Nephron progenitor cell (in vitro differentiated cells): ENCODE measurements at regions not wholly inside any gene's neighbourhood (a gene's known extent, or its start where the extent isn't known, plus 50 kb on each side); places are given as distances from the start of the nearest gene placed in this dataset.
A peak's percentile ranks its signal among the peaks of the same experiment; 100 is the strongest.

Experiments used
- DNase-seq: peaks from one replicate; pipeline ENCODE4 v3.0.0; 2021
- H3K27ac Mint-ChIP-seq: 2 replicates; pipeline ENCODE4 v1.8.0; 2021; ENCODE audit warnings: mild to moderate bottlenecking, moderate library complexity, mixed read lengths
- H3K27me3 Mint-ChIP-seq: 2 replicates; pipeline ENCODE4 v1.8.0; 2021; ENCODE audit warnings: mild to moderate bottlenecking, low read depth, mixed read lengths; ENCODE audit not compliant: poor library complexity
- H3K36me3 Mint-ChIP-seq: 2 replicates; pipeline ENCODE4 v1.8.0; 2021; ENCODE audit warnings: low read depth, mixed read lengths
- H3K4me1 Mint-ChIP-seq: 2 replicates; pipeline ENCODE4 v1.8.0; 2021; ENCODE audit warnings: mixed read lengths
- H3K4me3 Mint-ChIP-seq: 2 replicates; pipeline ENCODE4 v1.8.0; 2021; ENCODE audit warnings: mild to moderate bottlenecking, moderate library complexity, mixed read lengths
- H3K9me3 Mint-ChIP-seq: 2 replicates; pipeline ENCODE4 v1.8.0; 2021; ENCODE audit warnings: mild to moderate bottlenecking, moderate library complexity, mixed read lengths
- CTCF ChIP-seq: fragments of 200-600 bp; sonication (generic); IDR thresholded peaks from 2 replicates; pipeline ENCODE4 v1.5.0; 2021; ENCODE audit warnings: antibody characterized with exemption

DNA sequence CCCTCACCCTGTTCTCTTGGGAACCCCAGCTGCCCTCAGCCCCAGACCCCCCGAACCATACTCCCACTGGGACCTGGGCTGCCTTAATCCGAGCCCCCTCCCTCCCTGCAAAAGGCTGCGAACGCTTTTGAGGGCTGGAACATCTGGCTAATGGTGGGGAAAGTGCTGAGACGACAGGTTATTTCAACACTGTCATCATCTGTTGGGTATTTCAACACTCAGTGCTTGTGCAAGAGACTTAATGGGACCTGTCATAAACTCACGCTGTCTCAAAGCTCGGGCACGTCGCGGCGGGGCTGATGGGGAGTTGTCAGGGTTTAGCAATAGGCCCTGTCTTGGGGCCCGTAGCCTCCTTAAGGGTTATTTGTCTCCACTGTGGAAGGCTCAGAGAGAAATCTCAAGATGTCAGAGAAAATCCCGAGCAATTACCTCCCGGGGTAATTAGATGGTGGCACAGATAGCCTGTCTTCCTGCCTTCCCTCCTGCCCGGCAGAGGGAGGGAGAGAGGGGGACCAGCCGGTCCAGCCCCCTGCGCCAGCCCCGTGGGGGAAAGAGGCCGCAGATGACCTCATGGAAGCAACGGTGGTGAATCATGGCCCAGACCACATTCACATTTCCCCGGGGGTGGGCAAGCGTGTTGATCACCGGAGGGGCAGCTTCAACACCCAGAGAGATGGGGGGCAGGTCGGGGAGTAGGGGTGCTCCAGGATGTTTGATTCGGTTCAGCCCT lies 88.7 kb upstream of the MYL10 start:
- peaks cover under 1% of the 10 kb centered on the region for H3K9me3 Mint-ChIP-seq
- no peak overlapping the region for H3K4me3 Mint-ChIP-seq
- H3K36me3 Mint-ChIP-seq: no peaks in the 10 kb centered on the region
- H3K27me3 Mint-ChIP-seq: no peaks in the 10 kb centered on the region
- TF ChIP-seq CTCF: no peak
- peak overlapping the region; percentile 32 for H3K27ac Mint-ChIP-seq
- DNase-seq: no peak
- peaks cover 20% of the 10 kb centered on the region for H3K4me1 Mint-ChIP-seq

DNA sequence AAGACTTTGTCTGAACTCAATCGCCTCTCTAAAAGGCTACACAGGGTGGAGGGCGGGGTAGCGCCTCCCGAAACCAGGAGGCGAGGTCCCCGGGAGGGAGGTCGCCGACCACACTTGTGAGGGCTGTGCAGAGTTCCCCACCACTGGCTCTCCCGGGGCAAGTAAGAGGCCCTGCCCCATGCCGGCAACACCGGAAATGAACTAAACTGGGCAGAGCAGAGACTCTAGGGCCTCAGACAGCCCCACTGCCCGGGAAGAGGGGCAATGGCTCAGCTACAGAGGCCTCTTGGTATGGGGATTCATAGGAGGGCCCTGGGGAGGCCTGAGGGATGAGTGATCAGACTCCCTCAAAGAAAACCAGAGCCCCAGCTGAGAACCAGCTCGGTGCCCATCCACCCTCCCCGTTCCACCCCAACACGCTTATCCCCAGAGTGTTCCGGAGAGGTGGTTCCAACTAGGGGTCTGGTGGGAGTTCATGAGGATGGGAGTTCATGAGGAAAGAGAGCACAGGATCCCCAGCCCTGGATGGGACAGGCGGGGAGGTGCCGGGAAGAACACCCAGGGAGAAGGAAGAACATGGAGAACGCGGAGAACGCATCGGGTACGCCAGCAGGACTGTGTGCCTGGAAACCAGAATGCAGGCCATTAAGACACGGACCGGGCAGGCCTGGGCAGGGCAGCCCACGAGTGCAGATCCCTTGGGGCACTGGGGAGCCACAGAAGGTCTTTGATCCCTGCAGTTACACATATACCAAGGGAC lies 89.4 kb upstream of the MYL10 start:
- DNase-seq: no peak
- no peak overlapping the region for H3K4me3 Mint-ChIP-seq
- no peak overlapping the region for H3K27ac Mint-ChIP-seq
- H3K9me3 Mint-ChIP-seq: peaks cover 8% of the 10 kb centered on the region
- H3K27me3 Mint-ChIP-seq: no peaks in the 10 kb centered on the region
- TF ChIP-seq CTCF: no peak
- H3K36me3 Mint-ChIP-seq: no peaks in the 10 kb centered on the region
- H3K4me1 Mint-ChIP-seq: peaks cover 20% of the 10 kb centered on the region

DNA sequence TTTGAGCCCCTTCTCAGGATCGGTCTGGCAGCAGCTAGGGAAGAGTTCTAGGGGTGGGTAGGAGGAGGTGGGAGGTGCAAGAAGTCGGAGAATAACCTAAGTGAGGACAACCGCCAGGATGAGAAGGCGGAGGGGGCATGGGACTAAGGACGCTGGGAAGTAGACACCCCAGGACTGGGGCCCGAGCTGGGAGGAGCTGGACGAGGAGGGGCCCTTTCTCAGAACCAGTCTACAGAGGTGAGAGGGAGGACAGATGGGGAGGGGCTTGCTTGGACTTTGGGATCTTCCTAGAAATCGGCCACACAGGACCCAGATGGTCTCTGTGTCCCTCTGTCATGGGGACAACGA lies 90.0 kb upstream of the MYL10 start:
- no peak overlapping the region for H3K27ac Mint-ChIP-seq

GRCh38 chr7:101720324-101720723 lies 91.2 kb upstream of the MYL10 start:
- Mint-ChIP-seq H3K9me3 (peaks cover 12% of the 10 kb centered on the region), H3K4me3 (no peak overlapping the region), H3K4me1 (peaks cover 24% of the 10 kb centered on the region), H3K36me3 (no peaks in the 10 kb centered on the region), H3K27me3 (no peaks in the 10 kb centered on the region), H3K27ac (peak overlapping the region; percentile 64)
- DNase-seq: no peak
- TF ChIP-seq CTCF: no peak

More for the DNA sequence above, 90.0 kb upstream of the MYL10 start:
- no peak for DNase-seq
- H3K9me3 Mint-ChIP-seq: peaks cover 12% of the 10 kb centered on the region
- H3K4me3 Mint-ChIP-seq: no peak overlapping the region
- TF ChIP-seq CTCF: no peak
- no peaks in the 10 kb centered on the region for H3K27me3 Mint-ChIP-seq
- H3K36me3 Mint-ChIP-seq: no peaks in the 10 kb centered on the region
- peaks cover 20% of the 10 kb centered on the region for H3K4me1 Mint-ChIP-seq

DNA sequence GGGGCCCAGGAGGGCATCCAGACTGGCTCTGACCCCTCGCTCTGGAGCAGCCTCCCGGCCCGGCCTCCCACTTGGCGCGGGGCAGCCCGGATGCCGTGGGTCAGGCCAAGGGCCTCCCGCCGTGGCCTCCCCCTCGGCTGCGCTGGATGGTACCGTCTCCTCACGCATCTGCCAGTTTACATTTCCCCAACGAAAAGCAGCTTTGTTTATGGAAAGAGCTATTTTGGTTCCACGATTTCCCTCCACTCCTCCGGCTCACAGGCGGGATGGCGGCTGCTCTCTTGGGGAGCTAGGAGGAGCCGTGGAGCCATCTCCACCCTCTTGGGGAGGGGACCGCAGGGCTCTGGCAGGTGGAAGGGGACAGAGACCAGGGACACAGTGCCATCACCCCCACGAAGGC lies 93.2 kb upstream of the MYL10 start:
- H3K36me3 Mint-ChIP-seq: no peaks in the 10 kb centered on the region
- H3K27ac Mint-ChIP-seq: no peak overlapping the region
- no peak for TF ChIP-seq CTCF
- no peaks in the 10 kb centered on the region for H3K27me3 Mint-ChIP-seq
- no peak for DNase-seq
- no peak overlapping the region for H3K4me3 Mint-ChIP-seq
- peaks cover 15% of the 10 kb centered on the region for H3K9me3 Mint-ChIP-seq
- H3K4me1 Mint-ChIP-seq: peaks cover 37% of the 10 kb centered on the region
